Keratinocyte (primary cell): ENCODE measurements at regions not wholly inside any gene's neighbourhood (a gene's known extent, or its start where the extent isn't known, plus 50 kb on each side); places are given as distances from the start of the nearest gene placed in this dataset.

Experiments used
- DNase-seq: peaks from one replicate; pipeline ENCODE4 v3.0.0-alpha.2; 2011; ENCODE audit warnings: low read depth, missing footprints, low spot score
- FAIRE-seq: peaks from 2 replicates; lab custom pipeline; 2011; peaks lifted over from hg19 to GRCh38; lab: Jason Lieb, UNC
- H2AFZ ChIP-seq: 2 replicates; pipeline ENCODE4 v1.6.0; 2012; ENCODE audit warnings: low read length, control low read depth, inconsistent platforms; ENCODE audit not compliant: control insufficient read depth
- H3K27ac ChIP-seq: 2 replicates; pipeline ENCODE4 v1.5.1; 2011; ENCODE audit warnings: low read length; ENCODE audit not compliant: control insufficient read depth, insufficient read depth
- H3K27me3 ChIP-seq: 3 replicates; pipeline ENCODE4 v1.6.0; 2011; ENCODE audit warnings: low read length; ENCODE audit not compliant: control insufficient read depth, insufficient read depth; ENCODE audit errors: extremely low read depth
- H3K36me3 ChIP-seq, 2 experiments: 2 replicates in 1 of 2; 3 replicates in 1 of 2; pipeline ENCODE4 v1.5.1; 2011; ENCODE audit warnings: low read length in 2 of 2, mild to moderate bottlenecking in 1 of 2; ENCODE audit not compliant: control insufficient read depth in 2 of 2, insufficient read depth in 2 of 2; ENCODE audit errors: extremely low read depth in 1 of 2
- H3K4me1 ChIP-seq: 3 replicates; pipeline ENCODE4 v1.5.1; 2011; ENCODE audit warnings: low read length; ENCODE audit not compliant: control insufficient read depth, insufficient read depth; ENCODE audit errors: extremely low read depth
- H3K4me2 ChIP-seq: 3 replicates; pipeline ENCODE4 v1.6.0; 2011; ENCODE audit warnings: low read depth, low read length; ENCODE audit not compliant: control insufficient read depth, insufficient read depth; ENCODE audit errors: extremely low read depth
- H3K4me3 ChIP-seq, 3 experiments: fragments of 200-600 bp in 1 of 3; sonication (generic) in 1 of 3; 2 replicates in 2 of 3; 3 replicates in 1 of 3; pipeline ENCODE4 v1.5.1; 2011 to 2016; ENCODE audit warnings: low read length in 3 of 3, mild to moderate bottlenecking in 3 of 3, control low read depth in 2 of 3, inconsistent platforms in 1 of 3, low read depth in 1 of 3, mixed read lengths in 1 of 3, mixed run types in 1 of 3, moderate library complexity in 1 of 3; ENCODE audit not compliant: control insufficient read depth in 2 of 3, insufficient read depth in 2 of 3; ENCODE audit errors: extremely low read depth in 1 of 3
- H3K79me2 ChIP-seq: 2 replicates; pipeline ENCODE4 v1.6.0; 2012; ENCODE audit warnings: low read length; ENCODE audit not compliant: control insufficient read depth, insufficient read depth
- H3K9ac ChIP-seq: 3 replicates; pipeline ENCODE4 v1.6.0; 2011; ENCODE audit warnings: low read length; ENCODE audit not compliant: control insufficient read depth, insufficient read depth; ENCODE audit errors: extremely low read depth
- H3K9me1 ChIP-seq: 3 replicates; pipeline ENCODE4 v1.6.0; 2011; ENCODE audit warnings: low read length; ENCODE audit not compliant: control insufficient read depth, insufficient read depth; ENCODE audit errors: extremely low read depth
- H3K9me3 ChIP-seq: 2 replicates; pipeline ENCODE4 v1.5.1; 2012; ENCODE audit warnings: low read depth, low read length; ENCODE audit not compliant: control insufficient read depth
- H4K20me1 ChIP-seq: 3 replicates; pipeline ENCODE4 v1.6.0; 2011; ENCODE audit warnings: low read length; ENCODE audit not compliant: control insufficient read depth, insufficient read depth; ENCODE audit errors: extremely low read depth
- CTCF ChIP-seq, 3 experiments: IDR thresholded peaks in 1 of 3; conservative IDR thresholded peaks in 1 of 3; optimal IDR thresholded peaks in 1 of 3; 2 replicates in 2 of 3; 3 replicates in 1 of 3; pipeline versions ENCODE3 to v1.5.1; 2011; ENCODE audit warnings: low read length in 3 of 3, mild to moderate bottlenecking in 3 of 3, moderate library complexity in 2 of 3, control low read depth in 1 of 3, inconsistent platforms in 1 of 3; ENCODE audit not compliant: insufficient read depth in 2 of 3; ENCODE audit errors: extremely low read depth in 1 of 3
- EZH2 ChIP-seq: IDR thresholded peaks from one replicate; pipeline ENCODE4 v1.6.1; 2012; ENCODE audit warnings: inconsistent platforms, mild to moderate bottlenecking, low read length, moderate library complexity
- dilution Hi-C: fragments of 300-500 bp; cut with MboI; formaldehyde crosslinking; loops from one replicate; pipeline ENCODE4 v1.7.0; 2020; ENCODE audit warnings: low sequenced_read_pairs; ENCODE audit not compliant: extremely low pct_ligation_motif_present

- Histone ChIP-seq H3K9me1 (no peaks in the 10 kb centered on the region), H3K4me3 (no peak overlapping the region), H4K20me1 (no peaks in the 10 kb centered on the region), H3K4me2 (no peak overlapping the region), H3K36me3 (no peaks in the 10 kb centered on the region), H2AFZ (no peak overlapping the region), H3K27me3 (no peaks in the 10 kb centered on the region), H3K9me3 (no peaks in the 10 kb centered on the region), H3K79me2 (no peaks in the 10 kb centered on the region), H3K27ac (no peak overlapping the region), H3K4me1 (peaks cover 12% of the 10 kb centered on the region), H3K9ac (no peak overlapping the region)
- dilution Hi-C loops = no loop called here
- FAIRE-seq (no peak), DNase-seq (no peak)
- TF ChIP-seq CTCF (optimal IDR thresholded peaks at IDR 0.05 in 1 of 3, IDR thresholded peaks at IDR 0.05 in 1 of 3, conservative IDR thresholded peaks at IDR 0.05 in 1 of 3; ENCODE audit: extremely low read depth in 1 of 3, insufficient read depth in 2 of 3, low read length in 3 of 3) (no peak), EZH2 (no peak)
Measured at GRCh38 chr10:78865538-78865875, 203.3 kb upstream of the ZMIZ1 start.

- no peaks in the 10 kb centered on the region for H4K20me1 ChIP-seq
- DNase-seq = no peak
- no peaks in the 10 kb centered on the region for H3K9me3 ChIP-seq
- H3K79me2 ChIP-seq = no peaks in the 10 kb centered on the region
- no peak overlapping the region for H3K4me2 ChIP-seq
- H3K27me3 ChIP-seq = no peaks in the 10 kb centered on the region
- H3K27ac ChIP-seq = no peak overlapping the region
- dilution Hi-C loops = no loop called here
- no peak for FAIRE-seq
- TF ChIP-seq CTCF (optimal IDR thresholded peaks at IDR 0.05 in 1 of 3, IDR thresholded peaks at IDR 0.05 in 1 of 3, conservative IDR thresholded peaks at IDR 0.05 in 1 of 3; ENCODE audit: extremely low read depth in 1 of 3, insufficient read depth in 2 of 3, low read length in 3 of 3) (no peak), EZH2 (no peak)
- no peak overlapping the region for H3K4me3 ChIP-seq
- peaks cover 12% of the 10 kb centered on the region for H3K4me1 ChIP-seq
- H3K9ac ChIP-seq = no peak overlapping the region
- H2AFZ ChIP-seq = no peak overlapping the region
- H3K9me1 ChIP-seq = no peaks in the 10 kb centered on the region
- H3K36me3 ChIP-seq = no peaks in the 10 kb centered on the region
Measured at GRCh38 chr10:78865931-78866717, 202.6 kb upstream of the ZMIZ1 start.
